ENCODE measurements at regions not wholly inside any gene's neighbourhood (a gene's known extent, or its start where the extent isn't known, plus 50 kb on each side); places are given as distances from the start of the nearest gene placed in this dataset.

DNA sequence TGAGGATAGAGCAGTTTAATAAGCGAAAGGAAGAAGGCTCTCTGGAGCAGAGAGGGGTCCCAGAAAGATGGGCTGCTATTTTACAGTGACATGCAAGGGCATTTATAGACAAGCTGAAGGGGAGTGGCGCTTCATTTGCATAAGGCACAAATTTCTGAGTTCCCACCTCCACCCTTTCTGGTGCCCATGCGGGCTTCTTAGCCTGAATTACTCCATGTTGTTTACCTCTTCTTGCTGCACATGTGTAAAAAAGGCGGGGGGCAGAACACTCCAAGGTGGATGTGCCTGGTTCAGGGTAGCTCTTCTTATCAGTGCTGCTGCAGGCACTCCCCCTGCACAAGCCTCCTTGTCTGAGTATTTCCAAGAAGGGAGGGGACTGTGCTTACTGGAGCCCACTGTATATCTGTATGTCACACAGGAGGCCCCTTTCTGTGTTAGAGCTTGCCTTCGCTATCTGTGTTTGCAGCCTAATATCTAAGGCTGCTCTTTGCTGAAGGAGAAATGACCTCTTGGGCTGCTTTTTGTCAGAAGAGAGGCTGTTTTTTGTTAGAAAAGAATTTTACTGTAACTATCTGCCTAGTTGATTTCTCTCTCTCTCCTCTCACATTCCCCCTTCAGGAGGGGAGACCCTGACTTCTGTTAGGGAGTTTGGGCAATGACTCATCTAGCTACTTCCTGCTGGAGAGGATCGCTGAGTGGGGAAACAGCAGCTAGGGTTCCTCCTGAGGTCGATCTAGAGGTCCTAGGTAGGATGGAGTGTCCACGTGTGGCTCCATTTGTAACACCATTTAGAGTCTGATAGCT, 1057.0 kb upstream of the CNTN5 start:
- intact Hi-C loops (cut with micrococcal nuclease; ENCODE audit: unreplicated experiment) = no loop called here
- BruUV-seq (replicated peaks) = no TSS peak
- no peak overlapping the region for H3K27ac ChIP-seq (ENCODE audit: low read depth, low read length, poor library complexity, severe bottlenecking)

DNA sequence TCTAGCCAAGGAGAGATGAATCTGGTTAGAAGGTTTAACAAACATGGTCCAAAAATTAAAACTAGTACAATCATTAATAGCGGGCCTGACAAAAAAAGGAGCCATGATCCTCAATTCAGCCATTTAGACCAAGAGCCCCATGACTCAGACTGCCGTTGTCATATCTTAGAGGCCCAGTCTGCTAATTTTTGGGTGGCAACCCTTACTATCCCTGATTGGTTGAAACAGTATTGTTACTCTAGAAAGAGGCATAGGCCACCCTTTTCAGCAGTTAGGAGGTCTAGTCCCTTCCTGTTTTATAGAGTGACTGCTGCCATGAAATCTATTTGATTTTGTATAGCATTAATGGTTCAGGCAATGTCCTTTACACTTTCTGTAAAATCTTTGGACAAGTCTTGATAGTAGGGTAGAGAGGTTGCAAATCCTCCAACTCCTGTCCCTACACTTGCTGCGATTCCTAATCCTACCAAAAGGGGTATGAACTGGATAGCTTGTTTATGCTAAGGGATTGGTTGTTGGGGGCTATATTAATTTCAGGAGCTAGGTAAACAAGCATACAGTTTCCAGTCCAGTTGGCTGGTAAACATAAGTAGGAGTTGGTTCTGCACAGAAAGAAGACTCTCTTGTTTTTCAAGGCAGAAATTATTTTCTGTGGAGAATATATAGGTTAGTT, 1056.3 kb upstream of the CNTN5 start:
- no TSS peak for BruUV-seq (replicated peaks)
- H3K4me1 ChIP-seq (ENCODE audit: insufficient read depth, low read length, poor library complexity, severe bottlenecking) = no peaks in the 10 kb centered on the region
- no peak for DNase-seq (ENCODE audit: low spot score)
- intact Hi-C loops (cut with micrococcal nuclease; ENCODE audit: unreplicated experiment) = no loop called here
- no peaks in the 10 kb centered on the region for H3K9me3 ChIP-seq (ENCODE audit: low read depth, low read length, poor library complexity, severe bottlenecking)
- H3K36me3 ChIP-seq (ENCODE audit: insufficient read depth, low read length, poor library complexity, severe bottlenecking) = no peaks in the 10 kb centered on the region
- POLR2A ChIA-PET (ENCODE audit: low non-redundant PET) = no interaction called here
- no peak overlapping the region for H3K4me3 ChIP-seq (ENCODE audit: low read depth, low read length, poor library complexity, severe bottlenecking)
- H3K27ac ChIP-seq (ENCODE audit: low read depth, low read length, poor library complexity, severe bottlenecking) = no peak overlapping the region
- H3K27me3 ChIP-seq (replicated peaks; ENCODE audit: insufficient read depth, low read depth, low read length, poor library complexity) = no peaks in the 10 kb centered on the region
- CTCF ChIA-PET = no interaction called here
- TF ChIP-seq, protein P1, sequence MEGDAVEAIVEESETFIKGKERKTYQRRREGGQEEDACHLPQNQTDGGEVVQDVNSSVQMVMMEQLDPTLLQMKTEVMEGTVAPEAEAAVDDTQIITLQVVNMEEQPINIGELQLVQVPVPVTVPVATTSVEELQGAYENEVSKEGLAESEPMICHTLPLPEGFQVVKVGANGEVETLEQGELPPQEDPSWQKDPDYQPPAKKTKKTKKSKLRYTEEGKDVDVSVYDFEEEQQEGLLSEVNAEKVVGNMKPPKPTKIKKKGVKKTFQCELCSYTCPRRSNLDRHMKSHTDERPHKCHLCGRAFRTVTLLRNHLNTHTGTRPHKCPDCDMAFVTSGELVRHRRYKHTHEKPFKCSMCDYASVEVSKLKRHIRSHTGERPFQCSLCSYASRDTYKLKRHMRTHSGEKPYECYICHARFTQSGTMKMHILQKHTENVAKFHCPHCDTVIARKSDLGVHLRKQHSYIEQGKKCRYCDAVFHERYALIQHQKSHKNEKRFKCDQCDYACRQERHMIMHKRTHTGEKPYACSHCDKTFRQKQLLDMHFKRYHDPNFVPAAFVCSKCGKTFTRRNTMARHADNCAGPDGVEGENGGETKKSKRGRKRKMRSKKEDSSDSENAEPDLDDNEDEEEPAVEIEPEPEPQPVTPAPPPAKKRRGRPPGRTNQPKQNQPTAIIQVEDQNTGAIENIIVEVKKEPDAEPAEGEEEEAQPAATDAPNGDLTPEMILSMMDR (conservative IDR thresholded peaks at IDR 0.05; ENCODE audit: low read depth, low read length) = no peak
- TF ChIP-seq EZH2 (IDR thresholded peaks at IDR 0.05; ENCODE audit: borderline replicate concordance, low read depth, low read length, poor library complexity, severe bottlenecking) = no peak

More for the DNA sequence above, 1057.0 kb upstream of the CNTN5 start:
- ChIA-PET POLR2A (ENCODE audit: low non-redundant PET) (no interaction called here), CTCF (no interaction called here)
- Histone ChIP-seq H3K4me1 (ENCODE audit: insufficient read depth, low read length, poor library complexity, severe bottlenecking) (no peaks in the 10 kb centered on the region), H3K27me3 (replicated peaks; ENCODE audit: insufficient read depth, low read depth, low read length, poor library complexity) (no peaks in the 10 kb centered on the region), H3K9me3 (ENCODE audit: low read depth, low read length, poor library complexity, severe bottlenecking) (no peaks in the 10 kb centered on the region), H3K36me3 (ENCODE audit: insufficient read depth, low read length, poor library complexity, severe bottlenecking) (no peaks in the 10 kb centered on the region), H3K4me3 (ENCODE audit: low read depth, low read length, poor library complexity, severe bottlenecking) (no peak overlapping the region)
- DNase-seq (ENCODE audit: low spot score) = no peak
- TF ChIP-seq EZH2 (IDR thresholded peaks at IDR 0.05; ENCODE audit: borderline replicate concordance, low read depth, low read length, poor library complexity, severe bottlenecking) = no peak
- TF ChIP-seq, protein P1 (conservative IDR thresholded peaks at IDR 0.05; ENCODE audit: low read depth, low read length) = no peak

DNA sequence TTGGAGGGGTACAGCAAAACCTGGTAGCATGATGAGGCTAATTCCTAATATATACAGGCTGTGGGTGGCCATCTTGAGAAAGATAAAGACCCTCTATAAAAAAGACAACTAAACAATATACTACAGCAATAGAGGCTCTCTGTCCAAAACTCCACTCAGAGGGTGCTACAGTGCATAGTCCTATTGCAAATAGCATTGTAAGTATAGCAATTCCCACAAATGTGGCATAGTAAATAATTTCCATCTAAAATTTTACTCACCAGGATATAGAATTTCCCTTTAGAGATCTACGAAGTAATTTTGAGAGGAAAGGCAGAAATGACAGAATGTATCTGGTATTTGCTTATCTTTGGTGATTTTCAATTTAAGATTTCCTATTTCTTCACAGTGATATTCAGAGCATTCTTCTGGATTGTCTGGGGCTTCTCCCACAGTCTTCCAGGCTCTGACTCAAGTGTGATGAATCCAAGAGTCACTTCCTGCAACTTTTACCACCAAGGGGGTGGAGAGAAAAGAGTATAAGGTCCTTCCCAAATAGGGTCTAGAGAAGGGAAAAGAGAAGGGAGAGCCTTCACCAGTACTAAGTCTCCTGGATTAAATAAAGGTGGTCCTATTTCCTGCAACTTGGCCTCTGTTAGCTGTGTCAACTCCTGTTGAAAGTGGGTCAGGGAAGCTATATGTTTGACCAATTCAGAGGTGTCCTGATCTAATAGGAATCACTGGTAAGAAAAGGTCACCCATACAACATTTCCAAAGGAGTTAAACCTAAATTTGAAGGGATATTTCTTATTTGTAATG, 1054.7 kb upstream of the CNTN5 start:
- CTCF ChIA-PET = no interaction called here

More for the DNA sequence above, 1054.7 kb upstream of the CNTN5 start:
- POLR2A ChIA-PET (ENCODE audit: low non-redundant PET) = no interaction called here
- TF ChIP-seq, protein P1 (conservative IDR thresholded peaks at IDR 0.05; ENCODE audit: low read depth, low read length) = no peak
- no peak for TF ChIP-seq EZH2 (IDR thresholded peaks at IDR 0.05; ENCODE audit: borderline replicate concordance, low read depth, low read length, poor library complexity, severe bottlenecking)
- Histone ChIP-seq H3K9me3 (ENCODE audit: low read depth, low read length, poor library complexity, severe bottlenecking) (no peaks in the 10 kb centered on the region), H3K27me3 (replicated peaks; ENCODE audit: insufficient read depth, low read depth, low read length, poor library complexity) (no peaks in the 10 kb centered on the region), H3K36me3 (ENCODE audit: insufficient read depth, low read length, poor library complexity, severe bottlenecking) (no peaks in the 10 kb centered on the region), H3K27ac (ENCODE audit: low read depth, low read length, poor library complexity, severe bottlenecking) (no peak overlapping the region), H3K4me3 (ENCODE audit: low read depth, low read length, poor library complexity, severe bottlenecking) (no peak overlapping the region), H3K4me1 (ENCODE audit: insufficient read depth, low read length, poor library complexity, severe bottlenecking) (no peaks in the 10 kb centered on the region)
- peak; percentile 10 for DNase-seq (ENCODE audit: low spot score)
- intact Hi-C loops (cut with micrococcal nuclease; ENCODE audit: unreplicated experiment) = no loop called here
- no TSS peak for BruUV-seq (replicated peaks)

Measured in A673 (cell line).